HepG2 (cell line): ENCODE measurements at regions not wholly inside any gene's neighbourhood (a gene's known extent, or its start where the extent isn't known, plus 50 kb on each side); places are given as distances from the start of the nearest gene placed in this dataset.

Source experiments
- ATAC-seq: fragments of 200-7000 bp; cut with Tn5 transposase; 3 replicates; pipeline ENCODE4 v1.9.1; 2020; ENCODE audit warnings: mild to moderate bottlenecking, moderate library complexity
- BruUV-seq: library from RNA; stranded (reverse); fragments of 400-500 nt; replicated peaks from 2 replicates; lab custom pipeline; 2021; lab: Mats Ljungman, UMichigan
- CTCF ChIA-PET: fragments of 300-600 bp; formaldehyde crosslinking; extraction: SDS; loops from one replicate; lab custom pipeline; 2021; ENCODE audit warnings: low total read pairs, inconsistent platforms, low intra/inter-chr PET ratio; lab: Yijun Ruan, JAX
- POLR2A ChIA-PET: fragments of 350-600 bp; sonication (Branson Sonifier 250); formaldehyde crosslinking; loops from one replicate; lab custom pipeline; 2020; ENCODE audit warnings: antibody characterized with exemption, inconsistent platforms; lab: Yijun Ruan, JAX
- DNase-seq: peaks from one replicate; pipeline ENCODE4 v3.0.0-alpha.2; 2015; ENCODE audit warnings: low spot score
- FAIRE-seq: peaks from 3 replicates; lab custom pipeline; 2011; peaks lifted over from hg19 to GRCh38; lab: Jason Lieb, UNC
- H2AFZ ChIP-seq: one replicate; pipeline ENCODE4 v1.6.1; 2011; ENCODE audit warnings: low read length, inconsistent platforms
- H3K27ac ChIP-seq: fragments of 300-600 bp; 3 replicates; pipeline ENCODE4 v1.8.0; 2011; ENCODE audit warnings: mixed run types, mild to moderate bottlenecking, mixed read lengths, low read length, inconsistent platforms; ENCODE audit not compliant: insufficient read depth; ENCODE audit errors: extremely low read length
- H3K27me3 ChIP-seq, 2 experiments: fragments of 200-600 bp in 1 of 2; 2 replicates in 1 of 2; 3 replicates in 1 of 2; pipeline versions ENCODE4 v1.6.0 to v1.8.0; 2011; ENCODE audit warnings: low read length in 2 of 2, mild to moderate bottlenecking in 2 of 2, moderate library complexity in 2 of 2, inconsistent platforms in 1 of 2; ENCODE audit not compliant: insufficient read depth in 2 of 2, control insufficient read depth in 1 of 2
- H3K36me3 ChIP-seq, 2 experiments: fragments of 200-600 bp in 1 of 2; replicated peaks in 1 of 2; 2 replicates in 1 of 2; 3 replicates in 1 of 2; pipeline versions ENCODE4 v1.5.1 to v1.8.0; 2011; ENCODE audit warnings: low read length in 2 of 2, inconsistent platforms in 1 of 2; ENCODE audit not compliant: insufficient read depth in 2 of 2, control insufficient read depth in 1 of 2
- H3K4me1 ChIP-seq: 2 replicates; pipeline ENCODE4 v1.5.1; 2012; ENCODE audit warnings: low read length, inconsistent platforms; ENCODE audit not compliant: insufficient read depth
- H3K4me2 ChIP-seq: 2 replicates; pipeline ENCODE4 v1.6.0; 2011; ENCODE audit warnings: low read depth, low read length, inconsistent platforms
- H3K4me3 ChIP-seq, 3 experiments: fragments of 200-600 bp in 1 of 3; sonication (generic), shearing (Covaris generic) in 1 of 3; replicated peaks in 1 of 3; 2 replicates each; pipeline ENCODE4 v1.5.1; 2011 to 2016; ENCODE audit warnings: low read length in 3 of 3, inconsistent platforms in 2 of 3, low read depth in 2 of 3, mild to moderate bottlenecking in 2 of 3, control low read depth in 1 of 3, mixed read lengths in 1 of 3; ENCODE audit not compliant: insufficient read depth in 1 of 3
- H3K79me2 ChIP-seq: one replicate; pipeline ENCODE4 v1.6.1; 2011; ENCODE audit warnings: low read length, inconsistent platforms; ENCODE audit not compliant: insufficient read depth
- H3K9ac ChIP-seq: 2 replicates; pipeline ENCODE4 v1.6.0; 2011; ENCODE audit warnings: mild to moderate bottlenecking, low read depth, low read length, inconsistent platforms; ENCODE audit not compliant: insufficient read depth
- H3K9me3 ChIP-seq: 2 replicates; pipeline ENCODE4 v1.5.1; 2012; ENCODE audit warnings: mild to moderate bottlenecking, low read length
- H4K20me1 ChIP-seq: 2 replicates; pipeline ENCODE4 v1.6.0; 2011; ENCODE audit warnings: inconsistent platforms, mild to moderate bottlenecking, low read length, moderate library complexity; ENCODE audit not compliant: insufficient read depth
- BRCA1 ChIP-seq: sonication (generic); formaldehyde crosslinking; IDR thresholded peaks from 2 replicates; pipeline ENCODE4 v1.4.0; 2020; ENCODE audit warnings: missing genetic modification reagents
- CEBPB ChIP-seq: IDR thresholded peaks from 2 replicates; pipeline ENCODE4 v1.6.1; 2011; ENCODE audit warnings: low read depth, low read length, improper control_type of control experiment, borderline replicate concordance
- CERS6 ChIP-seq: sonication (generic); formaldehyde crosslinking; IDR thresholded peaks from 2 replicates; pipeline ENCODE4 v1.5.0; 2020; ENCODE audit warnings: missing genetic modification reagents
- ELF3 ChIP-seq: IDR thresholded peaks from 2 replicates; pipeline ENCODE4 v1.6.1; 2016; ENCODE audit warnings: missing genetic modification reagents, missing compliant biosample characterization
- KLF12 ChIP-seq: sonication (generic); formaldehyde crosslinking; IDR thresholded peaks from 2 replicates; pipeline ENCODE4 v1.4.0; 2020; ENCODE audit warnings: missing genetic modification reagents, borderline replicate concordance
- SMAD3 ChIP-seq: sonication (generic); formaldehyde crosslinking; IDR thresholded peaks from 2 replicates; pipeline ENCODE4 v1.4.0; 2020; ENCODE audit warnings: missing genetic modification reagents
- SNAPC4 ChIP-seq: sonication (generic); formaldehyde crosslinking; IDR thresholded peaks from 2 replicates; pipeline ENCODE4 v1.4.0; 2020; ENCODE audit warnings: mild to moderate bottlenecking, missing genetic modification reagents
- SOX13 ChIP-seq, 3 experiments: fragments of 450-650 bp in 1 of 3; sonication (generic) in 1 of 3; formaldehyde crosslinking in 1 of 3; IDR thresholded peaks in 2 of 3; conservative IDR thresholded peaks in 1 of 3; 2 replicates each; pipeline versions ENCODE4 v1.5.0 to v1.6.1; 2016 to 2020; ENCODE audit warnings: antibody characterized with exemption in 1 of 3, mild to moderate bottlenecking in 1 of 3, missing compliant biosample characterization in 1 of 3, missing genetic modification reagents in 1 of 3, moderate library complexity in 1 of 3
- ZBTB1 ChIP-seq: sonication (generic); formaldehyde crosslinking; IDR thresholded peaks from 2 replicates; pipeline ENCODE4 v1.4.0; 2020; ENCODE audit warnings: missing genetic modification reagents, borderline replicate concordance
- ZBTB14 ChIP-seq: sonication (generic); formaldehyde crosslinking; IDR thresholded peaks from 2 replicates; pipeline ENCODE4 v1.4.0; 2020; ENCODE audit warnings: missing genetic modification reagents
- ZNF317 ChIP-seq: sonication (generic); formaldehyde crosslinking; IDR thresholded peaks from 2 replicates; pipeline ENCODE4 v1.5.0; 2020; ENCODE audit warnings: mild to moderate bottlenecking, missing genetic modification reagents
- ZNF33B ChIP-seq: sonication (generic); formaldehyde crosslinking; IDR thresholded peaks from 2 replicates; pipeline ENCODE4 v1.5.1; 2020; ENCODE audit warnings: mild to moderate bottlenecking, missing genetic modification reagents
- ZNF597 ChIP-seq: sonication (generic); formaldehyde crosslinking; IDR thresholded peaks from 2 replicates; pipeline ENCODE4 v1.5.0; 2020; ENCODE audit warnings: missing genetic modification reagents
- WGBS: methylation state at CpG from one replicate; pipeline ENCODE4 v1.1.6; 2017; ENCODE audit warnings: low lambda C conversion rate; 5-methylcytosine and 5-hydroxymethylcytosine counted together
- in situ Hi-C: cut with HindIII; loops from 2 replicates; pipeline ENCODE4 v1.10.0; 2017; ENCODE audit warnings: low pct_unique_long_range_greater_than_20kb; ENCODE audit not compliant: extremely low pct_ligation_motif_present
- intact Hi-C: fragments of 100-400 bp; cut with micrococcal nuclease; formaldehyde crosslinking; loops from one replicate; pipeline ENCODE4 v1.10.0; 2022; ENCODE audit not compliant: unreplicated experiment

GRCh38 chr10:33719005-33719703, 384.7 kb upstream of the NRP1 start:
- no peak overlapping the region for H2AFZ ChIP-seq
- BruUV-seq = no TSS peak
- H3K9ac ChIP-seq = no peak overlapping the region
- no peak for TF ChIP-seq SMAD3 (CRISPR knock-in tag)
- no peak for TF ChIP-seq ZBTB1
- TF ChIP-seq BRCA1 = no peak
- no peak for TF ChIP-seq ZNF33B (CRISPR knock-in tag)
- TF ChIP-seq SNAPC4 (CRISPR knock-in tag) = no peak
- TF ChIP-seq ZNF597 (CRISPR knock-in tag) = no peak
- no peak for TF ChIP-seq KLF12 (CRISPR knock-in tag)
- no peak for TF ChIP-seq ELF3 (CRISPR knock-in tag)
- no peak for TF ChIP-seq ZNF317 (CRISPR knock-in tag)
- no peak for TF ChIP-seq SOX13 (IDR thresholded peaks at IDR 0.05)
- TF ChIP-seq SOX13 (CRISPR knock-in tag; conservative IDR thresholded peaks at IDR 0.05 in 1 of 2, IDR thresholded peaks at IDR 0.05 in 1 of 2) = peak in 1 of 2 experiments; percentile 49; a peak in 2 of 4 replicates
- TF ChIP-seq CEBPB = 0 out of 2 replicates have a peak, but pooled peaks have one; percentile 4
- no peak for TF ChIP-seq CERS6
- TF ChIP-seq ZBTB14 = no peak
- TF ChIP-seq, all 625 proteins: peak for 2
- CTCF ChIA-PET = no interaction called here
- FAIRE-seq (no peak), DNase-seq (no peak), ATAC-seq (no peak)
- H3K4me2 ChIP-seq = no peak overlapping the region
- H3K4me3 ChIP-seq = no peak overlapping the region
- intact Hi-C loops (no loop called here), in situ Hi-C loops (no loop called here)
- 17% methylated on average over 6 of the region's 8 CpGs for WGBS
- no peaks in the 10 kb centered on the region for H3K79me2 ChIP-seq
- H3K4me1 ChIP-seq = peaks cover 13% of the 10 kb centered on the region; the same call in 1 of the 2 replicates
- no peaks in the 10 kb centered on the region for H3K36me3 ChIP-seq
- H3K9me3 ChIP-seq = no peaks in the 10 kb centered on the region
- no peak overlapping the region for H3K27ac ChIP-seq
- POLR2A ChIA-PET = no interaction called here
- H4K20me1 ChIP-seq = no peaks in the 10 kb centered on the region
- H3K27me3 ChIP-seq = 0 out of 5 replicates have a peak, but pooled peaks cover 0 to 5% of the 10 kb centered on the region in 2 experiments
